ENCODE measurements at regions not wholly inside any gene's neighbourhood (a gene's known extent, or its start where the extent isn't known, plus 50 kb on each side); places are given as distances from the start of the nearest gene placed in this dataset.

DNA sequence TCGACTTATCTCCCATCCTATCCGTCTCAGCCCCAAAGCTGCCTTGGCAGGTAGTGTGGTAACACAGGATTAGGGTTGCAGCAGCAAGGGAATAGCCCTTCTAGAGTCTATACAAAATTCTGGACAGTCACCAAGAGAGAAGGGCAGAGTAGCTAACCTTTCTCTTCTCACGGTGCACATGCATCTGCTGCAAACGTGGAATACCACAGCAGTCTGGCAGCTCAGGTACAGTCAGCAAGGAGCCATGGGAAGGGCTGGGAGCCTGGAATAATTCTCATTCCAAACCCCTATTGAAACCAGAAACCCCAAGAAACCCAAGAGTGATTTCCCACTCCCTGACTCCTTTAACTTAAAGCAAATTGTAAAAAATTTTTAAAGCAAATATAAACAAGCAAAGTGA lies 92.3 kb upstream of the THRB start:
- Mint-ChIP-seq H3K9me3 (no peaks in the 10 kb centered on the region), H3K27me3 (ENCODE audit: low read depth) (no peaks in the 10 kb centered on the region)

DNA sequence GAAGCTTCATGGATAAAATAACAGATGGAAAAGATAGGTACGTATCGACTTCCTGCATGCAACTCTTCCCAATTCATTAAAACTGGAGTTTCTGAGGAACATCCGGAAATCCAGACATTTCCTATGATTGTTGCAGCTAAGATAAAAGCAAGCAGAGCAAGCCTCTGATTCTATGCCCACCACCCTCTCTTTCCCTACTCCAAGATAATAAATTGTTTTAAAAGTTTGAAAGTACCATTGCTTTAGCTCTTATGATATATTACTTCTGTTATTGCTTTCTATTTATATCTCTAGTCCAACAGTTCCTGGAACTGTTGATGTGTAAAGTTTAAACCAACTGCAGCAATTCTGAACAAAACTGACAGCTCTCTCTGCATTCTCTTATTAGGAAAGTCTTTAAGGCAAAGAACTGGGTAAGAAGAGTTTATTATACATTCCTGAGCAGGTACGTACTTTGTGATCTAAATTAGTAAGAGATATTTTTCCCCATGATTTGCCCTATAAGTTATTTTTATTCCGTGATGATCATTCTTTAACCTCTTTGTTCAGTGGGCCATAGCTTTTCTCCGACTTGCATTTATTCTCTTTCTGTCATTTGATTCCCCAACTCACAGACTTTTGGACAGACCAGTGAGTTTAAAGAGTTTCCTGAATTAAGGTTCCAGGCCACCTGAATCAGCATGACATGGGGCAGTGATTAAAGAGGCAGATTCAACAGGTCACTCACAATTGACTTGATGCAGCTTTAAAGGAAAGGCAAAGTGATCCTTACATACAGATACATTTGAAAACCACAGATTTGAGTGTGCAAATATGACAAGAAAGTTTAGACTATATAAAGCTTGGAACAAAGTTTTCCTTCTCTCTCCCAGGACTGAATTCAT lies 94.2 kb upstream of the THRB start:
- Mint-ChIP-seq H3K36me3 (ENCODE audit: low read depth) (no peaks in the 10 kb centered on the region), H3K27ac (no peak overlapping the region), H3K27me3 (ENCODE audit: low read depth) (no peaks in the 10 kb centered on the region), H3K9me3 (no peaks in the 10 kb centered on the region), H3K4me1 (ENCODE audit: low read depth) (no peaks in the 10 kb centered on the region), H3K4me3 (ENCODE audit: low read depth) (no peak overlapping the region)
- intact Hi-C loops (cut with micrococcal nuclease), result no loop called here
- no peak for DNase-seq (ENCODE audit: low spot score)

More for the DNA sequence above, 92.3 kb upstream of the THRB start:
- H3K4me3 Mint-ChIP-seq (ENCODE audit: low read depth), result no peak overlapping the region
- no peaks in the 10 kb centered on the region for H3K4me1 Mint-ChIP-seq (ENCODE audit: low read depth)
- intact Hi-C loops (cut with micrococcal nuclease), result no loop called here
- no peaks in the 10 kb centered on the region for H3K36me3 Mint-ChIP-seq (ENCODE audit: low read depth)
- DNase-seq (ENCODE audit: low spot score), result no peak
- no peak overlapping the region for H3K27ac Mint-ChIP-seq

DNA sequence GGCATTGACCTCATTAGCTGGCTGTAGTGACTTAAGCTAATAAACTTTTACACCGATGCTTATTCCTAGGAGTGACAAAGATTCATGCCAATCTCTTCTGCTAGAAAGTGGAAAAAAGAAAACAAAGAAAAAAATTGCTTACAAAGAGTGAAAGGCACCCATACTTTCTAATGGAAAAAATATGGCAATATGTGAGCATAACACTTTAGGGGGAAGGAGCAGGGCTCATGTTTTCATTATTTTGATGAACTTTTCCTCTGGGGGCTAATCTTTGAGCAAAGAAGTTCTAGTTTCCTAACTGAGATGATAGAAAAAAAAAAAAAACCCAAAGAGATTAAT lies 94.8 kb upstream of the THRB start:
- intact Hi-C loops (cut with micrococcal nuclease), result no loop called here
- Mint-ChIP-seq H3K4me1 (ENCODE audit: low read depth) (no peaks in the 10 kb centered on the region), H3K36me3 (ENCODE audit: low read depth) (no peaks in the 10 kb centered on the region), H3K4me3 (ENCODE audit: low read depth) (no peak overlapping the region), H3K27ac (no peak overlapping the region), H3K27me3 (ENCODE audit: low read depth) (no peaks in the 10 kb centered on the region), H3K9me3 (no peaks in the 10 kb centered on the region)
- no peak for DNase-seq (ENCODE audit: low spot score)

DNA sequence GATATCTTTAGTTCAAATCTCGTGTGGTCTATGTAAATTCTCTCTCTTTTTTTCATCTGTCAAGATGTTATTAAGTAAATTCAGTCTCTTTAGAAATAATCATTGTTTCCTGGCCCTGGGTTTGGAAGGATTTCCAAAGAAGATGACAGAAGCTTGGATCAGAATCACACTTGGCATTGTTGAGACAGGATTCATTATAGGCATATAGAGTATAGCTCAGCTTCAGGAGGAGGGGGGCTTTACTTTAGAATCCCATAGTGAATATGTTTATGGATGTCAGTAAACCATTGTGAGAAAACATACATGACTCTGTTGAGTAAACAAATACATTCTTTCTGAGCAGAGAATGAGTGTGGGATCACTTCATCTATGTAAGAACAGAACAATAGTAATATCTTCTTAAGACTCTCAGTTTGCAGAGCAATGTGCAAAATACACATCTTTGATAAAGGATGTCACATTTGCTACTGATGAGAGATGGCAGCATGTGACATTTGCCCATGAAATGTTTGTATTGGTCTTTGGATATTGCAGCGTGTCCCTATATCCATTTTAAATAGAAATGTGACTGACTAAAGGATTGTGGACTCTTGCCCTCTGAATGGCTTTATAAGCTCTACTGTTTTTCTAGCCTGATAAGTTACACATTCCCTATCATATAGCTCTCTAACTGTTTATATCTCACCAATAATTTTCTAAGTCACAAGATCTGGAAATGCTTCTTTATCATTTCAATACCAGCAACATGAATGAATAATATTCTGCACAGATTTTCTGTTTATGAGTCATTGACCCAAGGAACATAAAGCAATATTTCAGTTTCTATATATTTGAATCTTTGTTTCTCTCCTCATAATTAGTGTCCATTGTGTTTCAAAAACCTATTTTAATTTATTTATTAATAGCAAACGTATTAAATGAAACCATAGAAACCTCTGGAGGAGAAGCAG lies 95.6 kb upstream of the THRB start:
- Mint-ChIP-seq H3K9me3 (no peaks in the 10 kb centered on the region), H3K27me3 (ENCODE audit: low read depth) (no peaks in the 10 kb centered on the region)

DNA sequence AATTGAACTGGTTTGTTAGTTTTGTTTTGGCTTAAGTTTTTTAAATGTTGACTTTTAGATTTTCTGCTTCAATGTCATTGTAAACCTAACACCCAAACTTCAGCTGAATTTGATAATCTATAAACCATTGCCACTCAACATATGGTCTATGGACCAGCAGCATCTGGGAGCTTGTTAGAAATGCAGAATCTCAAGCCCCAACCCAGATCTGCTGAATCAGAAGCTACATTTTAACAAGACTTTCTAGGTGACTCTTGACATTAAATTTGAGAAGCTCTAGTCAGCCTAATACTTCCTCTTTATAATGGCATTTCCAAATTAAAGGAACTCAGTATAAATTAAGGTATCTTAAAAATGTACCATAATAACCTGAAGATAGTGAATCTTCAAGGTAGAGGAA lies 96.5 kb upstream of the THRB start:
- H3K27ac Mint-ChIP-seq, result no peak overlapping the region
- no peaks in the 10 kb centered on the region for H3K36me3 Mint-ChIP-seq (ENCODE audit: low read depth)
- H3K27me3 Mint-ChIP-seq (ENCODE audit: low read depth), result no peaks in the 10 kb centered on the region
- H3K9me3 Mint-ChIP-seq, result no peaks in the 10 kb centered on the region
- intact Hi-C loops (cut with micrococcal nuclease), result no loop called here
- H3K4me1 Mint-ChIP-seq (ENCODE audit: low read depth), result no peaks in the 10 kb centered on the region
- DNase-seq (ENCODE audit: low spot score), result no peak
- H3K4me3 Mint-ChIP-seq (ENCODE audit: low read depth), result no peak overlapping the region

More for the DNA sequence above, 95.6 kb upstream of the THRB start:
- Mint-ChIP-seq H3K4me1 (ENCODE audit: low read depth) (no peaks in the 10 kb centered on the region), H3K4me3 (ENCODE audit: low read depth) (no peak overlapping the region), H3K27ac (no peak overlapping the region), H3K36me3 (ENCODE audit: low read depth) (no peaks in the 10 kb centered on the region)
- intact Hi-C loops (cut with micrococcal nuclease), result no loop called here
- no peak for DNase-seq (ENCODE audit: low spot score)

DNA sequence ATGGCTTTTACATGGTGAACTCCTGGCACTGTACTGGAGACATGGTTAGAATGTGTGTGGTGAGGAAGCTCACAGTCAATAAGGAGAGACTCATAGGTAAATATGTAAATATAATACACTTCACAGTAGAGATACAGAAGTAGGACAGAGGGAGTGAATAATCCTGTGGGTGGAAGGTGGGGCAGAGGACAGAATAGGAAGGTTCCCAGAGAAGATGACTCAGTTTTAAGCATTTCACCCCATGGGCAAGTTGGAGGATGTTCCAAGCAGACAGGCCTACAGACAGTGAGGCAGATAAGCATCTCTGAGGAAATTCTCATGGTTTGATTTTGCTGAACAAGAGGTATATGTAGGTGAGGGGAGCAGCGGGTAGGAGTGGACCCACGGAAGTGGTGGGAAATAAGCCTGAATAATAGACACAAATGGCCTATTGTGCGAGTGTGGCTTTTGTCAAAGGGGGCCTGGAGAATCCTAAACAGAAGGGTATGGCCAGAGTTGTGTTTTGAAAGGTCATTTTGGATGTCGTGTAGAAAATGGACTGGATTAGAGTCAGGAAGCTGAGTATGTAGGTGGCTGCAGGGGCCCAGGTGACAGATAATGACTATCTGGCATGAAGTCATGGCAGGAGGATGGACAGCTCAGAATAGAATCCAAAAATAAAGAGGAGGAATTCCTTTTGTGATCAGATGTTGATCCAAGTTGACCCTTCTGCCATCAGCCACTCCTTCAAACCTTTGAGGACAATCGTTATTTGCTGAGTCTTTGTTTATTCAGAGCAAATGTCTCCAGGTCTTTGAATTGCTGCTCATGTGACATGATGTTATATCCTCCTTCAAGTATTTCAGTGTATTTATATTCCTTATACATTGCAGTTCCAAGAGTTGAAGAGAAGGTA lies 97.3 kb upstream of the THRB start:
- Mint-ChIP-seq H3K27ac (no peak overlapping the region), H3K4me1 (ENCODE audit: low read depth) (no peaks in the 10 kb centered on the region), H3K9me3 (no peaks in the 10 kb centered on the region), H3K36me3 (ENCODE audit: low read depth) (no peaks in the 10 kb centered on the region), H3K27me3 (ENCODE audit: low read depth) (no peaks in the 10 kb centered on the region), H3K4me3 (ENCODE audit: low read depth) (no peak overlapping the region)
- intact Hi-C loops (cut with micrococcal nuclease), result no loop called here
- no peak for DNase-seq (ENCODE audit: low spot score)

DNA sequence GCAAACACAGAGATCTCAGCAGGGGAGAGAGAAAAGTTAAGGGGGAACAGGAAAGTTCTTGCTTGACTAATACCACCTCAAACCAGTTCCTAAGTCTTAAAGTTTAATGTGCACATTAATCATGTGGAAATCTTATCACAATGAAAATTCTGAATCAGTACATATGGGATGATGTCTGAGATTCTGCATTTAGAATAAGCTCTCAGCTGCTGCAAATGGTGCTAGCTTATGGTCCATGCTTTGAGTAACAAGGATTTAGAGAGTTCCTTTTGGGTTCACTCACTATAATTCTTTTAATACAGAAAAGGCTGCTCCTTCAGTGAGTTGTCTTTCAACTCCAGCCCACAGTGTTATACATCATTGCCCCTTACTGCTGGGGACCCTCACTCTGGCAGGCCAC lies 99.5 kb upstream of the THRB start:
- Mint-ChIP-seq H3K36me3 (ENCODE audit: low read depth) (no peaks in the 10 kb centered on the region), H3K4me1 (ENCODE audit: low read depth) (no peaks in the 10 kb centered on the region), H3K4me3 (ENCODE audit: low read depth) (no peak overlapping the region), H3K9me3 (no peaks in the 10 kb centered on the region), H3K27ac (no peak overlapping the region), H3K27me3 (ENCODE audit: low read depth) (no peaks in the 10 kb centered on the region)
- DNase-seq (ENCODE audit: low spot score), result no peak
- intact Hi-C loops (cut with micrococcal nuclease), result no loop called here

DNA sequence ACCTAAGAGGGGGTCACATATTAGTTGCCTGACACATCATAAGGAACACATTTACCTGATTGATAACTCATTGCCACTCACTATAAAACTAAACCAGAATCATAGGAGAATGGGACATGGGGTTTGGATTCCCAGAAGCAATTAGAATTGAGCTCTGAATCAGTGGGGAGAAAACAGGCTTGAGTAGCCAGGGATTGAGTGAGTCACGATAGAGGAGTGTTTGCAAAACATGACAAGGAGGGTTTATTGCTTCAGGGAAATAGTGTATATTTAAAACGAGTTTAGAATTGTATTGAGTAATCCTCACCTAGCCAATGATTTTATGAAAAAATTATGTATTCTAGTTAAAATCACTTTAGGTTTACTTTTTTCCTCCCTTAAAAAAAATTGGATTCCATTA lies 101.1 kb upstream of the THRB start:
- DNase-seq (ENCODE audit: low spot score), result no peak
- no peaks in the 10 kb centered on the region for H3K4me1 Mint-ChIP-seq (ENCODE audit: low read depth)
- H3K27ac Mint-ChIP-seq, result no peak overlapping the region
- no peaks in the 10 kb centered on the region for H3K27me3 Mint-ChIP-seq (ENCODE audit: low read depth)
- intact Hi-C loops (cut with micrococcal nuclease), result no loop called here
- no peaks in the 10 kb centered on the region for H3K9me3 Mint-ChIP-seq
- H3K4me3 Mint-ChIP-seq (ENCODE audit: low read depth), result no peak overlapping the region
- H3K36me3 Mint-ChIP-seq (ENCODE audit: low read depth), result no peaks in the 10 kb centered on the region

DNA sequence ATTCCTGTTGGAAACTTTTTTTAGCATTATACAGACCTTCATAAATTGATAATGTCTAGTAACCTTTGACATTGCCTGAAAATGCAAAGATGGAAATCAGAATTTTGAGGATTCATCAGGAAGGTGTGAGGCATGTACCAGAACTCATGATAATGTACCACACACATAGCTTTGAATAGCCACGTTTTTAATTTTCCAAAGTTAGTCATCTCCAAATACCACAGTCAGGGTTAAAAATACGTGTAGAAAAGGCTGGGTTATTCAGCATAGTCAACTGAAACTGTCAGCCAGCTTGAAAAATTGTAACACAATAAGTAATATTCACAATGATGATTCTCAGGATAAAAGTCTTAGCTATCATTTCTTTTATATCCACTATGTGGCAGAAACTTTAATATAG lies 102.0 kb upstream of the THRB start:
- Mint-ChIP-seq H3K4me3 (ENCODE audit: low read depth) (no peak overlapping the region), H3K27ac (no peak overlapping the region), H3K9me3 (no peaks in the 10 kb centered on the region), H3K4me1 (ENCODE audit: low read depth) (no peaks in the 10 kb centered on the region), H3K36me3 (ENCODE audit: low read depth) (no peaks in the 10 kb centered on the region), H3K27me3 (ENCODE audit: low read depth) (no peaks in the 10 kb centered on the region)
- no peak for DNase-seq (ENCODE audit: low spot score)
- intact Hi-C loops (cut with micrococcal nuclease), result no loop called here

DNA sequence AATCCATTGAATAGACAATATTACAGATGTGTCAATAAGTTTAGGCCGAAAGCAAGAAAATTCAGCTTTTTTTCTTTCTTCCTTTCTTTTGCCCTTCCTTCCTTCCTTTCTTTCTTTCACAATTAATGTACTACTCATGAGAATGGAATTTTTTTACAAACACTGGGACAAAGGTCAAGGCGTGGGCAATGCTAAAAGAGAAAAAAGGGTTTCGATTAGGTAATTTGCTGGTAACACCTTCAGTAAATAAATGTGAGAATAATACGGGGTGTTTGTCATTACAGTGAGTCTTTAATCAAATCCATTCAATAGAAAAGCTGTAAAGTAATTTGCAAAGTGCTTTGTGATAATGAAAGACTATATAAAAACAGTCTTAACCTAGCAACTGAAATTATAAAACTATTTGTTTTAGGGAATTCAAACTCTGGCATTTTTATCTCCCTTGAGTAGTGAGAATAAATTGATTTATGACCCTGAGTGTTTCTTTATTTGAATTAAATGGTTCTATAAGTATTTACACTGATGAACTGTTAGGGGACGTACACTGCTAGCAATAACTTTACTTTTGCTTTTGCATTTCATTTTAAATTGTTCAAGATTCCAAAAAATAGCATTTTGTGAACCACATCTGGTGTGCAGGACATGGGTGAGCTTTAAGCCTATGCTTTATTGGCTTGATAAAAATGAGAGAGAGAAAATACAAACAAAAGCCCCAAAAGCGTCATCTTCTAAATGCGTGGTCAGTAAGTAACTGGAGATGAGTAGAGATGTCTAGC lies 104.2 kb upstream of the THRB start:
- no peaks in the 10 kb centered on the region for H3K9me3 Mint-ChIP-seq
- H3K36me3 Mint-ChIP-seq (ENCODE audit: low read depth), result no peaks in the 10 kb centered on the region
- H3K27me3 Mint-ChIP-seq (ENCODE audit: low read depth), result no peaks in the 10 kb centered on the region
- no peak overlapping the region for H3K27ac Mint-ChIP-seq
- no peak overlapping the region for H3K4me3 Mint-ChIP-seq (ENCODE audit: low read depth)
- H3K4me1 Mint-ChIP-seq (ENCODE audit: low read depth), result no peaks in the 10 kb centered on the region
- intact Hi-C loops (cut with micrococcal nuclease), result no loop called here
- DNase-seq (ENCODE audit: low spot score), result no peak

DNA sequence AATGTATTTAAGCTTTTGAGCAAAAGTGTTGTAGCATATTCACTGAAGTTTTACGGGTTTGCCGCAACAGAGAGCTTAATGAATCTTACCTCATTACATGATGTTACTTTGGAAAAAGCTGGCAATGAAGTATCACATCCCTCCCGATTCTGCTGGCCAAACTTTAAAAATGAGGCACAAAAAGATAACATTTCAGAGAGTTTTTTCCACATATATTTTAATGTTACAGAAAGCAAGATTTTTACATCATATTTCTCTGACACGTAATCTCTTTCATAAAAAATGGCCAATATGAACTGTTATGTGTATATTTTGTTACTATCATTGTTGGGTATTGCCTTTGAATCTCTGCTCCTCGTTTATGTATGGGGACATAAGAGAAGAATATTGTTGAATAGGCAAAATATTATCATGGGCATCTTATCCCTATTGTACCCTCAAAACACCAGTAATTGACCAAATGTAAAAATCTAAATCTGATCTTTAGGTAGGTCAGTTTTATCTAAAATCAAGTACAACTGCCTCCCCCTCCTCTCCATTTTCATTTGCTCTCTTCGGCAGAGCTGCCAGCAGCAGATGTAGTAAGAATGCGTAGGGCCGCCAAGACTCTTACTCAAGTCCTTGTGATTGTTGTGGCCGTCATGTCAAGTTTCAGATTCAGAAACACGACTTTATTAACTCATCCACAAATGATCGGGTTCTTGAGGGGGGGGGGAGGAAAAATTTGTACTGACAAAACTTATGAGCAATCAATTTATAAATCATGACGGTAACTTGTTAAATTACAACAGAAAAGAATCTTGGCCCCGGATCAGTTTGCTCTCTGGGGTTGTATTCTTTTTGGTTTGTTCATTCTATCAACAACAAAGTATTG lies 106.7 kb upstream of the THRB start:
- no peak overlapping the region for H3K4me3 Mint-ChIP-seq (ENCODE audit: low read depth)
- no peaks in the 10 kb centered on the region for H3K9me3 Mint-ChIP-seq
- intact Hi-C loops (cut with micrococcal nuclease), result no loop called here
- H3K27ac Mint-ChIP-seq, result no peak overlapping the region
- H3K27me3 Mint-ChIP-seq (ENCODE audit: low read depth), result no peaks in the 10 kb centered on the region
- H3K36me3 Mint-ChIP-seq (ENCODE audit: low read depth), result no peaks in the 10 kb centered on the region
- H3K4me1 Mint-ChIP-seq (ENCODE audit: low read depth), result no peaks in the 10 kb centered on the region
- no peak for DNase-seq (ENCODE audit: low spot score)

All from activated T-helper 2 cell treated with anti-CD3 and anti-CD28 coated beads, Interferon-gamma antibody, Interleukin-2, Interleukin-4, amounts not matched to agents 10 μg/mL and 5 μg/mL and 100 μg/mL, durations not matched to agents 14 hours and 24 hours and 36 hours (primary cell).